HG03575 (cell line): ENCODE measurements at regions not wholly inside any gene's neighbourhood (a gene's known extent, or its start where the extent isn't known, plus 50 kb on each side); places are given as distances from the start of the nearest gene placed in this dataset.
A peak's percentile ranks its signal among the peaks of the same experiment; 100 is the strongest.
"Not testable (repeated sequence)": the region's sequence is repeated elsewhere in the genome, so short reads cannot be mapped to it uniquely, and the experiment has no call there.

ENCODE experiments used
- ATAC-seq: cut with Tn5 transposase; IDR thresholded peaks from one replicate; pipeline ENCODE4 v1.9.1; 2021; ENCODE audit not compliant: unreplicated experiment, insufficient number of reproducible peaks, low FRiP score; ENCODE audit errors: extremely low read depth

DNA sequence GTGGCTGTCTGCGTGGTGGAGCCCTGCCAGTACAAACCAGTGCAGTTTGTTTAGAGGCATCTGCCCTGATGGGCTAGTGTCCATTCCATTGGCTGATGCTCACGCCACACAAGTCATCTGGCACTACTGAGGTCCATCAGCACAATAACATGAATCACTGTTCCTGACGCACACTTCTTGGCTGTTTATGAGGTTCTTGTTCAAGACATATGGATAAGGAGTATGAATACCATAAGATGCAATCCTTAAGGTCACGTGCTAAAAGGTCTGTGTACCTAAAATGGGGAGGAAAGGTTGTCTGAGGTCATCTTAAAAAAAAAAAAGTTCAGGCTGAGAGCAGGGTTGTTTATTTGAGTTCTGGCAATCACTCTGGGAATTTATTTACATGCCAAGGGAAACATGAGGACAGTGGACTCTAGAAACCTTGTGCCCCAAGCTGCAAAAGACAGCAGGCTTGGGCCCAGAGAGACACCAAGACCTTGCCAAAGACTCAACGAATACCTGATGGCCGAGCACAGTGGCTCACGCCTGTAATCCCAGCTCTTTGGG lies 54.1 kb upstream of the SHLD1 start:
- ATAC-seq, result no peak

DNA sequence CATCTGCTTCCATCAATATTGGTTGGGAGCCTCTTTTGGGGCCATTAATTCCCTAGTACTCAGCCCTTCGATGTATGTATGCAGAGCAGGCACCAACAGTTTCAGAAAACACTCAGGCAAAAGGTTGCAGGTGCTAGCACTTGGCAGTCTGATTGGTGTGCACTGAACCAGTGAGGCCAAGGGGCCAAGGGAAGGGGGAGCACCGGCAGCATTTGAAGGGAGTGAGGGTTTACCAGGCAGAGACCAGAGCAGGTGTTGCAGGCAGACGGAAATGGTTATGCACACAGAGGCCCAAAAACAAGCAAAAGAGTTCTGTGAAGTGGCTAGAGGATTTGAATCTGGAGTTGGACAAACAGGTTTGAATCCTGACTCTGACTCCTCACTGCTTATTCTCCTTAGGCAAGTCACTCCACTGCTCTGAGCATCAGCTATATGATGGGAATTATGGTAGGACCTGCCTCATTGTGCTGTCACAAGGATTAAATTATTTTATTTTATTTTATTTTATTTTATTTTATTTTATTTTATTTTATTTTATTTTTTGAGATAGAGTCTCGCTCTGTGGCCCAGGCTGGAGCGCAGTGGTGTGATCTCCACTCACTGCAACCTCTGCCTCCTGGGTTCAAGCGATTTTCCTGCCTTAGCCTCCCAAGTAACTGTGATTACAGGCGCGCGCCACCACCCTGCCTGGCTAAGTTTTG lies 58.1 kb upstream of the SHLD1 start:
- peak; percentile 92 for ATAC-seq

DNA sequence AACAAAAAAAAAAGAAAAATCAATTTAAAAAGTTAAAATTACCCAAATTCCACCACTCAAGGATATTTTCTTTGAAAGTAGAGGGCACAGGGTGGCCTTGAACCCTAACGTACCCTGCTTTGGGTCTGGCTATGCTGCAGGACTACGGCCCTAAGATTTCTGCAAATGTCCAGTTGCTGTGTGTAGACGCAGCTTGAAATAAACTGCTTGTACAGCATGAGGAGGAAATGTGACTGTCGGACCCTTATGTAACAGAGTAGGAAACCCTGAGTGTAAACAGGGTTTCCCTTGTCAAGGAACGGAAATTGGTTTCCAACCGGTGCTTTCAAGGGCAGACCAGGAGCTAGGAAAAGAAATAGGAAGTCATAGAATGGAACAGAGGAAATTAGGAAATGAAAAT lies 60.7 kb upstream of the SHLD1 start:
- ATAC-seq, result no peak

DNA sequence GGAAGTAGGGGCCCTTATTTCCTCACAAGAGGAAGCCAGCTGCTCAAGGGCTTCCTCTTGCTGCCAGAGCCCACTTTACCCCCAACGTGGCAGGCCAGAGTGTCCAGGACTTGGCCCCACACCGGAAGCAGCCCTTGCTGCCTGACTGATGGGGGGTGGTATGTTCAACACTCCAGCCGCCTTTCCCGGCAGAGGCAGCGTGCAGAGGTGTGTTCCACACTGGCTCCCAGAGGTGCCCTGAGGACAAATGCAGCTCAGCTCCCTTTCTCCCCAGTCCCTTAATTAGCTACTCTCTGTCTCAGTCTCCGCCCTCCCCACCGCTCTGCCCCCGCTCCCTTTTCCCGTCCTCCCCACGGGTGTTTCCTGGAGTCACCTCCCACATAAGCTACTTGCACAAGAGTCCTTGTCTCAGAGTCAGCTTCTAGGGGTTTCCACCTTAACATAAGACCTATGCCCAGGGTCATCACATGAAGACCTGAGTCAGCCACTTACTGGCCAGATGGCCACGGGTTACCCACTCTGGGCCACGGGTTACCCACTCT lies 61.7 kb upstream of the SHLD1 start:
- ATAC-seq, result no peak

DNA sequence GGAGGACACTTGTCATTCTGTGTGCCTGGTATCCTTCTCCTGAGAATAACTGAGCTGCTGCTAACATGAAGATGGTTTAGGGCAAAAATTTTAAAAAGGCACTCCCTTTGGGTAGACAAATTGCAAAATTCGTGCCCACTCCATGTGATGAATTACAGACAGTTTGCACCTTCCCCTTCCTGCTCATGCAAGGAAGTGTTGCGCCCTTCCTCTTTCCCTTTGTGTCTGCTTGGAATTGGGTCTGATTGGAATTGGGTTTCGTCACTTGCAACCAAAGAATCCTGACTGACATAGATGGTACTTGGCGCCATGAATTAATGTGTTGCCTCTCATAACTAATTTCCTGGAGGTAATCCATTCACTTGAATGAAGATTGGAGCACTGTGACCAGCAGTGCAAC lies 62.3 kb upstream of the SHLD1 start:
- ATAC-seq, result no peak

DNA sequence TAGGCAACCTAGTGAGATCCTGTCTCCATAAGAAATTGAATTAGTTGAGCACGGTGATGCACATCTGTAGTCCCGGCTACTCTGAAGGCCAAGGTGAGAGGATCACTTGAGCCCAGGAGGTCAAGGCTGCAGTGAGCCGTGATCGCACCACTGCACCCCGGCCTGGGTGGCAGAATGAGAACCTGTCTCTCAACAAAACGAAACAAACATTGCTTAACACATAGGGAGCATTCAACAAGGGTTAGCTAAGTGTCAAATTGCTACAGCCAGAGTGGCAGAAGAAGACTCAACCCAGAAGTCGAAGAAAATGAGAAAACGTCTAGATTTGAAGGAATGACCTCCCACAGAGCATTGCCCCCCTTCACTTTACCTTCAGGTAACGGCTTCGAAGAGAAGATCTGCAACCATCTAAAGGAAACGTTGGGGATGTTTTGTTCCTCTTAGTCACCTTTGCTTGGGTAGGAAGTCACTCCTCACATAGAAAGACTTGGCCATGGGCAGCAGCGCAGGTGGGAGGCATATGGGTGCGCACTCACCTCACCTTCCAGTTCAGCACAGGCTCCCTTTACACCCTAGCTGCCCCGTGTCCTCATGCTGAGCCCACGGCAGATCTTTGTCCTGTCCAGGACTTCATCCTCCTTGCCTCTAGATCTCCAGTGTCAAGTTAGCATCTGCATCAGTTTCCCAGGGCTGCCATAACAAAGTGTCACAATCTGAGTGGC lies 63.7 kb upstream of the SHLD1 start:
- no peak for ATAC-seq

DNA sequence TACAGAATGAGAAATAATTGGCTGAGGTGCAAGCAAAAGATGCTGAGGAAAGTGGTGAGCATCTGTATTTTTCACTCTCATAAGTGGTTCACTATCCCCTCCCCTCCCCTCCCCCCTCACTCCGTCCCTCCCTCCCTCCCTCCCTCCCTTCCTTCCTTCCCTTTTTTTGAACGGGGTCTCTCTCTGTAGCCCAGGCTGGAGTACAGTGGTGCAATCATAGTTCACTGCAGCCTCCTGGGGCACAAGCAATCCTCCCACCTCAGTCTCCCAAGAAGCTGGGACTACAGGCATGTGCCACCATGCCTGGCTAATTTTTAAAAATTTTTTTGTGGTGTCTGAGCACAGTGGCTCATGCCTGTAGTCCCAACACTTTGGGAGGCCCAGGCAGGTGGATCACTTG lies 67.6 kb upstream of the SHLD1 start:
- not testable (repeated sequence) for ATAC-seq

DNA sequence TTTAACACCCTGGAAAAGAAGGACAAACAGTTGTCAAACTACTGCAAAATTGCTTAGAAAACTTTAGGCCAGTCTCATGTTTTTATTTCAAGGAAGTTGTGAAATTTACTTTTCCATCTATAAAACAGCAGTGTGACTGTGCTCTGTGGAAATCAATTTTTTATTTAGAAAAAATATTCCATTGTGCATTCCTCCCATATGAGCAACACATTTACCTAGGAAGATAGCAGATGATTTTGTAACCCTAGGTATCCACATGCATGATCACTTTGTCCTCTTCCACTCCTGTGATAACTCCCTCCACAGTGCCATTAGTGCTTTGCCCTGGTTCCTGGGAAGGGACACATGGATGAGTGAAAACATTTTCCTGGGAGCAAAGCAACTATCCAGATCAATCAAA lies 69.4 kb upstream of the GPCPD1 start:
- no peak for ATAC-seq

DNA sequence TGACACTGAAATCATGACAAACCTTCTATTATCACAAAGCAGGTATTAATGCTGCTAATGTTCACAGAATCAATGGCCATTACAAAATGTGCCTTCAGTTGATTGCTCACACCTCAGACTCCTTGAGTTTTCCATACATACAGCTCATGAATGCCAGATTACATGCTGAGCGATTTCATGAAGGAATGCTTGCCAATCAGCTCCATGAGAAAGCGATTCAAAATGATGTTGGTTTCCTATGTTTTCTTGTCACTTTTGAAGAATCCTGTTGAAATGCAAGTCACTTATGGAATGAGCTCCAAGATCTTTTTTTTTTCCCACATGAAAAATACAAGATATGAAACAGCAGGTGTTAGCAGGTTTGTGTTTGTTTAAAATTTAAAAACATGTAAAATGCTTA lies 68.0 kb upstream of the GPCPD1 start:
- no peak for ATAC-seq

DNA sequence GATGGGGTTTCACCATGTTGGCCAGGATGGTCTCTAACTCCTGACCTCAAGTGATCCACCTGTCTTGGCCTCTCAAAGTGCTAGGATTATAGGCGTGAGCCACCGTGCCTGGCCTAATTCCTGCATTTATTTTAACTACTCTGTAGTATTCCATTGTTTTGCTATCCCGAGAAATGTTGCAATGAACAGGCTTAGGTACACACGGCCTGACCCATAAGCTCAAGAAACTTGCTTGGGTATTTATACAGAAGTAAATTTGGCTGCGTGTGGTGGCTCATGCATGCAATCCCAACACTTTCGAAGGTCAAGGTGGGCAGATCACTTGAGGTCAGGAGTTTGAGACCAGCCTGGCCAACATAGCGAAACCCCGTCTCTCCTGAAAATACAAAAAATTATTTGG lies 67.1 kb upstream of the GPCPD1 start:
- not testable (repeated sequence) for ATAC-seq

DNA sequence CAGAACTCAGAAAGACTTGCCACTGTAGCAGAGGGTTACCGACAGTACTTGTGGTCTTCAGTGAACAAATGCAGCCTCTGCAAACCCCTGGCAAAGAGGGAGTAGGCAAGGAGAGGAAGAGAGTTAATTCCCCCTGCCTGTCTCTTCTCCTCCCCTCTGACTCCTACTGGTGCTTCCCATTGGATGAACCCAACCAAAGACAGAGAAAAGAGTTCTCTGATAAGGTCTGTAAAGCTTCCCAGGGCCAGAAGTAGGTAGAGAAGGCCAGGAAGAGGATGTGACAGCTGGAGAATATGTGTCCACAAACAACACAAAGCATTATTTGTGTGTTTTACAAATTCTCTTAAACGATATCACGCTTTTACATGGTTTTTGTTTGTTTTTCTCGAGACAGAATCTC lies 66.6 kb upstream of the GPCPD1 start:
- ATAC-seq, result no peak

DNA sequence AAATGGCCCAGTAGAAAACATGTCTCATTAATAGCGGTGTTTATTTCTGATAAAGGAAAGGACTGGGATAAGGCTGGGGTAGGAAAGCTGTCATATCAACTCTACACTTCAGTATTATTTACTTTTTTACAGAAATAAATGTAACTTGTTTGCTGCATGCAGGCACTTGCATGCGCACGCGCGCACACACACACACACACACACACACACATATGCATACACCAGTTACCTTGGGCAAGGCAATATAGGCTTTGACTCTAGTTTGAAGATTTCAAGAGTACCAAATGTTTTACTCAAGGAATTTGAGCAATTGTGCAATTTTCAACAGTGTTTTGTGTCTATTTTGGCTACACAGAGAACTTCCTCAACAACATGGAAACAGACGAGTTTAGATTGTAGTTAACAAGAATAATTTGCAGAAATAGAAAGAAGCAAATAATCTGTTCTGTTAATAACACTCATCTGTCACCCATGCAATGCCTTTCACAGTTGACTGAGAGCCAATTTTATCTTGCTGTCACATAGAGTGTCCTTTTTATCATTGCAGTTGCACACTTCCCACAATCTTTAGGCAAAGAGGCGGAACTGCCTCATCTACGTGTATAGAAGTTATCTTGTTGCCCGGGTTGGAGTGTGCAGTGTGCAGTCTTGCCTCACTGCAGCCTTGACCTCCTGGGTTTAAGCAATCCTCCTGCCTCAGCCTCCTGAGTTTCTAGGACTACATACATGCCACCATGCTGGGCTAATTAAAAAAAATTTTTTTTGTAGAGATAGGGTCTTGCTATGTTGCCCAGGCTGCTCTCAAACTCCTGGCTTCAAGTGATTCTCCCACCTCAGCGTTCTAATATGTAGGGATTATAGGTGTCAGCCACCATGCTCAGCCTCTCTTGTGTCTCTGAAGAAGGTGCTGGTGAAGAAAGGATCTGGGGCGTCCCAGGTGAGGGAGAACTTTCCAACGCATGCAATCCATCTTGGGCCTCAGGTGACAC lies 64.6 kb upstream of the GPCPD1 start:
- no peak for ATAC-seq

DNA sequence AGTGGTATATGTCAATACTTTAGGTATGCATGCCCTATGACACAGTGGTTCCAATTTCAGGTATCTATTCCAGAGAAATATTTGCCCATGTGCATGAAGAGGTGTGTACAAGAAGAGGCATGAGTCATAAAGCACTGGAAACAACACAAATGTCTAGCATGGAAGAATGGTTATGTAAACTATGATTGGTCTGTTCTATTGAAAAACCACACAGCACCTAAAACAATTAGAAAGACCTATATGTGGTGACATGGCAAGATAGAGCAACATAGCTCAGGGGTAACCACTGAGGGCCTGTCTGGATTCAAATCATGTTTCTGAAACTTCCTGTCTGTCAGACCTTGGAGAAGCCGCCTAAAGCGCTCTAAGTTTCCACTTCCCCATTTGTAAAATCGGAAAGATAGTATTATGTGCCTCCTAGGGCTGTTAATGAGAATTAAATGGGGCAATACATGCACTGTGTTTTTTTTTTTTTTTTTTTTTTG lies 63.4 kb upstream of the GPCPD1 start:
- peak; percentile 81 for ATAC-seq

DNA sequence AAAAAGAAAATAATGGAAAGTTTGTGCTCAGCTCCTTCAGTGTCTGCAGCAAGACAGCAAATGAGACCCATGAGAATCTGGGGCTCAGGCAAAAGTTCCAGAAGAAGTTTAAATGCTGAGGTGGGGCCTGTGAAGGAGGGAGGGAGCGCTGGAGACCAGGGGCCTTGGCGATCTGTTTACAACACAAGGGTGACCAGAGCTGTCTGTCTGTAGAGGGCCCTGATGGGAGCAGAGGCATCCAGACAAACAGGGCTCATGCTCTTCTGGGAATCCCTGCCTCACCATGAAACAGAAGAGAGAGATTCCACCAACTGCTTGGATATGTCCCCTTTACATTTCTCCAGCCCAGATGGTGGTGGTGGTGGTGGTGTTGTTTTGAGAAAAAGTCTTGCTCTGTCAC lies 60.1 kb upstream of the GPCPD1 start:
- no peak for ATAC-seq

DNA sequence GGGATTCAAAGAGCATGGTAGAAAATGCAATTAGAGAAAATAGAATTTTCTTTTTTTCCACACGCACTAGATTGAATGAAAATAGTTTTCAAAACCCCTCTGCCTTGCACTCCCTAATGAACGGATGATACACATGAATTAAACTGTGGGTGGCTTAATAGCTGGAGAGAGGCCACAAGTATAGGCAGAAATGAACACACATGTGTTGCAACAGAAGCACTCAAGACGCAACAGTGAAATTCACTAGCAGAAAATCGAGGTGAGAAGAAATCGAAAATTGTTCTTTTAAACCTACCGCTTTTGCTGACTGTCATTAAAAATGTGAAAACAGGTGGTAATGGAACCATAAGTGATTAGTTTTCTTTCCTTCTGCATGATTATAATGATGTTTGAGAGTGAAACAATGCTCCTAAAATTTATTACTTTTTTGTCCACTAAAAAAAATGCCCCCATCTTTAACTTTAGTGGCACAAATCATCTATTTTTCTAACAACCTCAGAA lies 59.3 kb upstream of the GPCPD1 start:
- no peak for ATAC-seq

DNA sequence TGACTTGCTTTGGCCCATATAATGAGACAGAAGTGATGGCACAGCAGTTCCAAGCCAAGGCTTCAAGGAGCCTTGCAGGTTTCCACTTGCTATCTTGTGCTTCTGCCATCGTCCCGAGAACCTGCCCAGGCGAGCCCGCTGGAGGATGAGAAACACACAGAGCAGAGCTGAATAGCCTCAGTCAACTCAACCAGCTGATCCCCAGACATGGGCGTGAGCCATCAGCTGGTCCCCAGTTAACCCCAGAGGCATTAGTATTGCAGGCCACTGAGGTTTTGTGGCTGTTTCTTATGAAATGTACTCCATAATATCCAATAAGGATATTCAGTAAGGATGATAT lies 57.7 kb upstream of the GPCPD1 start:
- ATAC-seq, result no peak

DNA sequence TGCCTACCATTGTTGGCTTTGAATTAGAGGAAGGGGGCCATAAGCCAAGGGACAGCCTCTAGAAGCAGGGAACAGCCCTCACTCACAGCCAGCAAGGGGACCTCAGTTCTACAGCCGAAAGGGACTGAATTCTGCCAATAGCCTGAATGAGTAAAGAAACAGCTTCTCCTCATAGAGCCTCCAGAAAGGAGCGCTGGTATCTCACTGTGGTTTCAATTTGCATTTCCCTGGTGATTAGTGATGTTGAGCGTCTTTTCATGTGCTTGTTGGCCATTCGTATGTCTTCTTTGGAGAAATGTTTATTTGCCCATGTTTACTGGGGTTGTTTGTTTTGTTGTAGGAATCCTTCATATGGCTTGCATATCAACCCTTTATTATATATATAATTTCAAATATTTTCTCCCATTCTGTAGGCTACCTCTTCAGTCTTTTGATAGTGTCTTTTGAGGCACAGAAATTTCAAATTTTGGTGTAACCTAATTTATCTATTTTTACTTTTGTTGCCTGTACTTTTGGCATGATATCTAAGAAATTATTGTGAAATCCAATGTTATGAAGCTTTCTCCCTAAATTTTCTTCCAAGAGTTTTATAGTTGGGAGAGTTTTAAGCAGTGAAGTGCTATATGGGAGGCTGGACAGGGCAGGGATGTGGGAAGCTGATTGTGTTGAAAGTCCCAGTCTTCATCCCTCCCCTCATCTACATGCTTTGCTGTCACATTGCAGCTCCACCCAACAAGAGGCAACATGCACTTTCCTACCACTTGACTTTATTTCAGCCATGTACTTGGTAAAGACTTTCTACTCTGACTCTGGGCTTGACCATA lies 57.1 kb upstream of the GPCPD1 start:
- ATAC-seq, result no peak

DNA sequence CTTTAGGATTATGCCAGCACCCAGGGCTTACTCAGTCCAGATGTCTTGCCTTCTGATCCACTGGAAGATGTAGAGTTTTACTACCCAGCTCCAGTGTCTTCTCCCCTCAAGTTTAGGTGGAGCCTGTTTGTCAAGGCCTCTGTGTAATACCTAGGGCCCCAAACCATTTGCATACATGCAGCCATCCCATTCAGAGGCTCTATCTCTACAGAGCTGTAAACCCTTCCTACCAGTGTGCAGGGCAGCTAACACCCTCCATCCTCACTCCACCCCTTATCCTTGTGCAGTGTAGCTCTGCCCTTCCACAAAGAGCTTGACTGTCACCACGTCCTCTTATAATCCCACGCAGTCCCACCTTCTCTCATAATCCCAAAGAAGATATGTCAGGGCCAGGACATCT lies 54.6 kb upstream of the GPCPD1 start:
- ATAC-seq, result no peak
